ENCODE measurements at regions not wholly inside any gene's neighbourhood (a gene's known extent, or its start where the extent isn't known, plus 50 kb on each side); places are given as distances from the start of the nearest gene placed in this dataset.

GRCh38 chr22:22430111-22430820 is 78.3 kb downstream of the ZNF280B start:
- Mint-ChIP-seq H3K4me3 (peak overlapping the region; percentile 16), H3K9me3 (ENCODE audit: insufficient read depth) (peaks cover 8% of the 10 kb centered on the region), H3K27me3 (no peaks in the 10 kb centered on the region), H3K27ac (no peak overlapping the region), H3K4me1 (peaks cover 70% of the 10 kb centered on the region)
- intact Hi-C loops (cut with micrococcal nuclease) = loop anchor here (2.0 kb wide), 2 partner anchors 49 to 157 kb away; no protein-coding TSS in a partner anchor
- H3K27ac ChIP-seq (ENCODE audit: low read length in 2 of 2) = no peak overlapping the region
- H3K27me3 ChIP-seq (replicated peaks in 1 of 4; ENCODE audit: control extremely low read depth in 1 of 4, control insufficient read depth in 3 of 4, insufficient read depth in 4 of 4, low read length in 3 of 4) = no peaks in the 10 kb centered on the region
- no peaks in the 10 kb centered on the region for H3K79me2 ChIP-seq (ENCODE audit: control insufficient read depth, insufficient read depth, low read length)
- TF ChIP-seq EZH2 (IDR thresholded peaks at IDR 0.05; ENCODE audit: borderline replicate concordance, insufficient read depth, low read depth, low read length, poor library complexity, severe bottlenecking) (no peak), CTCF (IDR thresholded peaks at IDR 0.05) (no peak)
- POLR2A ChIA-PET = no interaction called here
- H2AFZ ChIP-seq (ENCODE audit: insufficient read depth, low read depth, low read length, poor library complexity, severe bottlenecking) = no peak overlapping the region
- no peak overlapping the region for H3K9ac ChIP-seq (ENCODE audit: low read length)
- H3K9me3 ChIP-seq (ENCODE audit: control extremely low read depth in 1 of 3, control insufficient read depth in 2 of 3, insufficient read depth in 1 of 3, low read length in 2 of 3) = peaks cover 3 to 7% (median 6%) of the 10 kb centered on the region in 3 donors
- no peak for ATAC-seq (ENCODE audit: low read depth)
- no peaks in the 10 kb centered on the region for H4K20me1 ChIP-seq (ENCODE audit: control insufficient read depth, insufficient read depth, low read length, poor library complexity, severe bottlenecking)
- peaks cover 56 to 69% of the 10 kb centered on the region in 2 donors for H3K4me1 ChIP-seq (ENCODE audit: control insufficient read depth in 2 of 2, insufficient read depth in 2 of 2, low read length in 2 of 2)
- DNase-seq = no peak
- H3K36me3 ChIP-seq (replicated peaks in 1 of 2; ENCODE audit: control extremely low read depth in 1 of 2, control insufficient read depth in 1 of 2, extremely low read depth in 1 of 2, insufficient read depth in 2 of 2, low read length in 1 of 2) = no peaks in the 10 kb centered on the region
- CTCF ChIA-PET = interaction anchor here (0.5 to 8.6 kb wide), 29 partner anchors 8 to 740 kb away, joined by 3 to 66 read pairs (median 5); partner anchors contain the start of gene ZNF280B
- 100% methylated on average over 1 of the region's 4 CpGs for WGBS (ENCODE audit: insufficient coverage)
- H3K4me2 ChIP-seq (replicated peaks; ENCODE audit: low read depth, low read length, poor library complexity, severe bottlenecking) = no peak overlapping the region
- no peak overlapping the region for H3K4me3 ChIP-seq (ENCODE audit: control extremely low read depth in 1 of 5, extremely low read depth in 1 of 5, insufficient read depth in 1 of 5, low read depth in 2 of 5, low read length in 4 of 5)
